Thymus (tissue), 11 donors: ENCODE measurements at regions not wholly inside any gene's neighbourhood (a gene's known extent, or its start where the extent isn't known, plus 50 kb on each side); places are given as distances from the start of the nearest gene placed in this dataset.

Experiments
- DNase-seq, 9 donors: peaks; one replicate each; pipeline ENCODE4 v3.0.0-alpha.2; 2013; ENCODE audit warnings: low spot score in 9 of 9, low read depth in 6 of 9, missing footprints in 1 of 9
- H3K27ac ChIP-seq, 2 donors: one replicate each; pipeline ENCODE4 v1.5.1; 2013; ENCODE audit warnings: control low read depth in 1 of 2, low read depth in 1 of 2, low read length in 1 of 2, mild to moderate bottlenecking in 1 of 2, moderate library complexity in 1 of 2
- H3K27me3 ChIP-seq, 2 donors: one replicate each; pipeline ENCODE4 v1.5.1; 2013; ENCODE audit warnings: low read length in 1 of 2; ENCODE audit not compliant: control insufficient read depth in 2 of 2, insufficient read depth in 1 of 2
- H3K36me3 ChIP-seq, 2 donors: one replicate each; pipeline ENCODE4 v1.5.1; 2013; ENCODE audit warnings: low read length in 1 of 2, mild to moderate bottlenecking in 1 of 2, moderate library complexity in 1 of 2; ENCODE audit not compliant: control insufficient read depth in 2 of 2, insufficient read depth in 2 of 2
- H3K4me1 ChIP-seq, 2 donors: one replicate each; pipeline ENCODE4 v1.5.1; 2013; ENCODE audit warnings: low read length in 2 of 2; ENCODE audit not compliant: control insufficient read depth in 2 of 2, insufficient read depth in 2 of 2
- H3K4me3 ChIP-seq, 2 donors: one replicate each; pipeline ENCODE4 v1.5.1; 2013; ENCODE audit warnings: low read length in 2 of 2, control low read depth in 1 of 2, mild to moderate bottlenecking in 1 of 2
- H3K9me3 ChIP-seq, 2 donors: one replicate each; pipeline ENCODE4 v1.5.1; 2013; ENCODE audit warnings: low read length in 1 of 2, mild to moderate bottlenecking in 1 of 2; ENCODE audit not compliant: control insufficient read depth in 2 of 2, insufficient read depth in 1 of 2
- WGBS: extraction: QIAGEN DNeasy Blood & Tissue Kit; methylation state at CpG from one replicate; pipeline ENCODE4 v1.1.7; 2013; 5-methylcytosine and 5-hydroxymethylcytosine counted together
- donor health status: healthy.

DNA sequence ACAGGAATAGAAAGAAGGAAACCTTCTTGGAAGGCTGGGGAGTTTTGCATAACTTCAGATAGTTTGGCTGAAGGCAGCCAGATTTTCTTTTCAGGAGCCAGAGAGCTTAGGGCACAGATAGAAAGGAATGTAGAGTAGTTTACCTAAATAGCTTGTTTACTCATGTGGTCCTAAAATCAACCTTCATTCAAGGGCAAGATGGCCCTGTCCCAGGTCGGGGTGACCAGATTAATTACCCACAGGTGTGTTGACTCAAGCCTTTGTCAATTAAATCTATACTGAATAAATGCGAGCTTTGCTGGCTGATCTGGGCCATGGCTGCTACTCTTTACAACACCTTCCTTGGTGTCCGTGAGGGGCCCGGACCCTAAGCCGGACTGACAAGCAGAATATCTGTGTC is 792.0 kb upstream of the MAN1A1 start:
- Histone ChIP-seq H3K9me3 (no peaks in the 10 kb centered on the region), H3K27me3 (no peaks in the 10 kb centered on the region), H3K36me3 (no peaks in the 10 kb centered on the region), H3K4me3 (no peak overlapping the region), H3K27ac (no peak overlapping the region), H3K4me1 (no peaks in the 10 kb centered on the region)
- DNase-seq = no peak
- WGBS = 84% methylated on average over 5 of the region's 5 CpGs

DNA sequence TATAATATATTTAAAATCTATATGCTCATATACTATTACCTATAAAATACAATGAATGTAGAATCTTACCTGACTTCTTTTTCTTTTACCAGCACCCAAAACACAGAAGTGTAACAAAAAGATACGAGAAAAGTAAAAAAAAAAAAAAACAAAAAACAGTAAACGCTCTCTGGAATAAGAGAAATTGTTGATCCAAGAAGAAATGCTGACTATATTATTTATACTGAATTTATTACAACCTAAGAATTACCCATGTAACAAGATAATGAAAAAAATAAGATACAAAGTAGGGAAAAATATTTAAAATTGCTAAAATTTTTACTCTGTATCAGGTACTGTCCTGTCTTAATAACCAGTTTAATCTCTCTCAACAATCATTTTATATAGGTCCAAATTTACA is 787.9 kb upstream of the MAN1A1 start:
- Histone ChIP-seq H3K27me3 (no peaks in the 10 kb centered on the region), H3K36me3 (no peaks in the 10 kb centered on the region), H3K27ac (no peak overlapping the region), H3K4me3 (no peak overlapping the region), H3K9me3 (no peaks in the 10 kb centered on the region), H3K4me1 (no peaks in the 10 kb centered on the region)
- no peak for DNase-seq
- WGBS = 91% methylated on average over 2 of the region's 2 CpGs

DNA sequence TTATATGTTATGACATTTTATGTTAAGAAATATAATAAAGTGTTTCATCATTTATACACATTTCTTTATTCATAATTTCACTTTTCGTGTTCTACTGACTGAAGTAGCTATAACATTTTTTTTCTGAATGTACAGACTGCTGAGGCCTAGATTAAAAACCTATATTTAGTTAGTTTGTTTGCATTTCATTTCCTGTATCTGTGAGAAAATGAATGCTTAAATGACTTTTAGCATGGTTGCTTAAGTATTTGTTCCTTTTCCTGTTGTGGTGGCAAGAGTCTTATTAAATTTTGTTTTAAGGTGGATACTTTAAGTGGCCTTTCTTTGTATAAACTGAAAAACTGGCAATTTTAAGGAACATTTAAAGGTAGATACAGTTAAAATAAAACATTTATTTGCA is 779.7 kb upstream of the MAN1A1 start:
- Histone ChIP-seq H3K27ac (no peak overlapping the region), H3K36me3 (no peaks in the 10 kb centered on the region), H3K27me3 (no peaks in the 10 kb centered on the region), H3K4me3 (no peak overlapping the region), H3K9me3 (no peaks in the 10 kb centered on the region), H3K4me1 (no peaks in the 10 kb centered on the region)
- 73% methylated on average over 1 of the region's 1 CpG for WGBS
- no peak for DNase-seq

DNA sequence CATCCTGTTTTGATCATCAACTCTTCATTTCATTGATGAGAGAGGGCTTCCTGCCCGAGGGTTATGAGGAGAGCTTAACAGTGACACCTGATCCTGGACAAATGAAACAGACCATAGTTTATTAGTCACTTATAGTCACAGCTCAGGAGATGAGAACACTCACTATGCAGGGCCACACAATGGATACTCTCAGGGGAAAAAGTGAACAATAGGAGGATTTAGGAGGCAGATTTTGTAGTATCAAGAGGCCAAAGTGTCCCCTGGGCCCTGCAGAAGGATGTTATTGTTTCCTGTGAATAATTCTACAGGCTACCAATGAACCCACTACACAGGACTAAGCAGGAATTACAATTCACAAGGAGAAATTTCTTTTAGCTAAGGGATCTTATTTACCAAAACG is 772.8 kb upstream of the MAN1A1 start:
- Histone ChIP-seq H3K27ac (no peak overlapping the region), H3K27me3 (no peaks in the 10 kb centered on the region), H3K36me3 (no peaks in the 10 kb centered on the region), H3K4me3 (no peak overlapping the region), H3K4me1 (no peaks in the 10 kb centered on the region), H3K9me3 (no peaks in the 10 kb centered on the region)
- no peak for DNase-seq
- WGBS = 86% methylated on average over 2 of the region's 2 CpGs

DNA sequence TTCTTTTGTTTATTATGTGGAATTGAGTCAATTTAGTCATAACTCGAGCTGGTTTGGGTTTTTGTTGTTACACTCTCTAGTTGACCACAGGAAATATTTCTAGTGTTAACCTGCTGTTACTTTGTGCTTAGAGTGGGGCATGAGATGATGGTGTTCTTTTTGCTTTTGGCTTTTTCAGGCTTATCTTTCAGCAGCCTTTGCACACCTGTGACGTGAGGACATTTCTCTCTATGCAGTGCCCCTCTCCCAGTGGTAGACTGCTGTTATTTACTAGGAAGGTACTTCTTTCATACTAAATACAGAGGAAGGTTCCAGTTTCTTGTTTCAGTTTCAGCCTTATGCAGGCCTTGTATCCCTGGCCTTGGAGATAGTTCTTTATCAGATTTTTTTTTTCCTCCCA is 766.8 kb upstream of the MAN1A1 start:
- Histone ChIP-seq H3K27me3 (no peaks in the 10 kb centered on the region), H3K36me3 (no peaks in the 10 kb centered on the region), H3K4me1 (no peaks in the 10 kb centered on the region), H3K4me3 (no peak overlapping the region), H3K27ac (no peak overlapping the region), H3K9me3 (no peaks in the 10 kb centered on the region)
- no peak for DNase-seq
- WGBS = 86% methylated on average over 2 of the region's 2 CpGs

DNA sequence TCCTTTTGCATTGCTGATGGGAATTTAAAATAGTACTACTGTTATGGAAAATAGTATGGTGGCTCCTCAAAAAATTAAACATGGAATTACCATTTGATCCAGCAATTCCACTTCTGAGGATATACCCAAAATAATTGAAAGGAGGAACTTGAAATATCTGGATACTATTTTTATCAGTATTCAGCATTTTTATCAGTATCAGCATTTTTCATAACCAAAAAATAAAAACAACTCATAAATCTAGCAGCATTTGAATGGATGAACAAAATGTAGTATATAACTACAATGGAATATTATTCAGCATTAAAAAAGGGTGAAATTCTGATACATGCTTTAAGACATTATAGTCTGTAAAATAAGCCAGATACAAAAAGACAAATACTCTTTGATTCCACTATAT is 763.4 kb upstream of the MAN1A1 start:
- H3K4me1 ChIP-seq = no peaks in the 10 kb centered on the region
- no peaks in the 10 kb centered on the region for H3K9me3 ChIP-seq
- no peak for DNase-seq
- H3K27ac ChIP-seq = no peak overlapping the region
- H3K27me3 ChIP-seq = no peaks in the 10 kb centered on the region
- no peaks in the 10 kb centered on the region for H3K36me3 ChIP-seq
- no peak overlapping the region for H3K4me3 ChIP-seq

DNA sequence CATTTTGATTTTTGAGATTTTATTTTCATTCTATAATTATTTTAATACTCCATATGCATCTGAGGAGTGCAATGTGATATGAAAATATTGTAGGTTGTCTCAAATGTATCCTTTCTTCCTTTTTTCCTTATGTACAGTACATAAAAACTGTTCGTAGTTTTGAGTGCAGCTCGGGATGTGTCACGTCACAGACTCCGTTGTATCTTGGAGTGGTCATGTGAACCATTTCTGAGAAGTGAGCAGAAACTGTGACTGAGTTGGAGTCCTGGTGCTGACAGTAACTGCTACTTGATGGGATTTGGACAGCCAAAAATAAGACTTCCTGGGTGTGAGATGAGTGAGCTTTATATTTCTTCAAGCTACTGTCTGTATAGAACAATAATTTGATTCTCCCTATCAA is 761.4 kb upstream of the MAN1A1 start:
- H3K27me3 ChIP-seq = no peaks in the 10 kb centered on the region
- H3K36me3 ChIP-seq = no peaks in the 10 kb centered on the region
- H3K4me3 ChIP-seq = no peak overlapping the region
- 96% methylated on average over 4 of the region's 4 CpGs for WGBS
- no peaks in the 10 kb centered on the region for H3K9me3 ChIP-seq
- H3K4me1 ChIP-seq = no peaks in the 10 kb centered on the region
- no peak for DNase-seq
- H3K27ac ChIP-seq = no peak overlapping the region

DNA sequence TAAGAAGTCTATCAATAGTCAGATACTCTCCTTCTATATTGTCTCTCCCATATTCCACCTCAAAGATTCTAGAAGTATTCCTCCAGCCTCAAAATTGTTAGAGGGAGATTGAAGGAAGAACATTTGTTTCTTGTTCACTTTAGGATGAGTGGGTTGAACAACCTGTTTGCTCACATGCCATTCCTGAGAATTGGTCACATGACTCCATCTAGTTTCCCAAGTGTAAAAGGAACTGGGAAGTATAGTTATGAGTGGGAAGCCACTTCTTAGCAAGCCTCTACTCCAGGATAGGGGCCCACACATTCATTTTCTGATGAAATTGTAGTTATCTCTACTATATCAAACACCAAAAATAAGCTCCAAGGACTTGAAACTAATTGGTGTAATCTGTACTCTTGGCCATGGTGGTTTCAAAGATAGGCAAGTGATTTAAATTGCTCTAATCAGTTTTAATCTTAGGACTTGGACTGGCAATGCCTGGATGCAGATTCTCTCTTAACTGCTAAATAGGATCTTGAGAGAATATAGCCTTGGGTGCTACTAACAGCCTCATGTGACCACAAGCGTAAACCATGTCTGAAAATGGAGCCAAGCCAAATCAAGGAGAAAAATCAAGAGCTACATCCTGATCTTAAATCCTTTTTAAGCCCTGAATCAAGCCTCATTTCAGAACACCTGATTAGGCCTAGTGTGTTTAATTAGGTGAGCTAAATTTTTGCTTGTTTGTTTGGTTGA is 758.7 kb upstream of the MAN1A1 start:
- DNase-seq = no peak
- H3K27me3 ChIP-seq = no peaks in the 10 kb centered on the region
- H3K4me3 ChIP-seq = no peak overlapping the region
- H3K4me1 ChIP-seq = no peaks in the 10 kb centered on the region
- 93% methylated on average over 1 of the region's 1 CpG for WGBS
- H3K9me3 ChIP-seq = no peaks in the 10 kb centered on the region
- no peak overlapping the region for H3K27ac ChIP-seq
- no peaks in the 10 kb centered on the region for H3K36me3 ChIP-seq

DNA sequence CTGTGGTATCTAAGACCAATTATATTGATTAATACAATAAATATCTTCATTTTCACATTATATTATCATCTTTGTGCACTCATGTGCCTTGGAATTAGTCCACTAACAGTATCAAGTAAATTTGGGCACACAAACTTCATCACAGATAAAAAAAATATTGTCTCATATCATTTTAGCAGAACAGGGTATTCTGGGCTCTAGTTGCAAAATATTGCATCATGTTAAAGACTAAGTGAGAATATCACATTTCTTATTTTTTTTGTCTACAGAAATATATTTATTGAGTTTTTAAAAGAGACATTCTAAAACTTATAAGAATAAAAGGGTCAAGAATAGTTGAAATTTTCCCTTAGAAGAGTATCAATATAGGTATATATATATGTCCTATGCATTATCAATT is 754.1 kb upstream of the MAN1A1 start:
- no peak for DNase-seq

More for the DNA sequence above, 754.1 kb upstream of the MAN1A1 start:
- Histone ChIP-seq H3K4me1 (no peaks in the 10 kb centered on the region), H3K9me3 (no peaks in the 10 kb centered on the region), H3K27ac (no peak overlapping the region), H3K4me3 (no peak overlapping the region), H3K27me3 (no peaks in the 10 kb centered on the region), H3K36me3 (no peaks in the 10 kb centered on the region)
